ENCODE measurements at regions not wholly inside any gene's neighbourhood (a gene's known extent, or its start where the extent isn't known, plus 50 kb on each side); places are given as distances from the start of the nearest gene placed in this dataset.

- no peak for DNase-seq (ENCODE audit: low read depth)
- Histone ChIP-seq H3K36me3 (ENCODE audit: control insufficient read depth, insufficient read depth, low read length) (no peaks in the 10 kb centered on the region), H3K27me3 (ENCODE audit: control insufficient read depth, insufficient read depth, low read length) (no peaks in the 10 kb centered on the region), H3K4me3 (ENCODE audit: low read depth, low read length) (no peak overlapping the region)
- peak; percentile 55 for FAIRE-seq
- TF ChIP-seq, protein P1, sequence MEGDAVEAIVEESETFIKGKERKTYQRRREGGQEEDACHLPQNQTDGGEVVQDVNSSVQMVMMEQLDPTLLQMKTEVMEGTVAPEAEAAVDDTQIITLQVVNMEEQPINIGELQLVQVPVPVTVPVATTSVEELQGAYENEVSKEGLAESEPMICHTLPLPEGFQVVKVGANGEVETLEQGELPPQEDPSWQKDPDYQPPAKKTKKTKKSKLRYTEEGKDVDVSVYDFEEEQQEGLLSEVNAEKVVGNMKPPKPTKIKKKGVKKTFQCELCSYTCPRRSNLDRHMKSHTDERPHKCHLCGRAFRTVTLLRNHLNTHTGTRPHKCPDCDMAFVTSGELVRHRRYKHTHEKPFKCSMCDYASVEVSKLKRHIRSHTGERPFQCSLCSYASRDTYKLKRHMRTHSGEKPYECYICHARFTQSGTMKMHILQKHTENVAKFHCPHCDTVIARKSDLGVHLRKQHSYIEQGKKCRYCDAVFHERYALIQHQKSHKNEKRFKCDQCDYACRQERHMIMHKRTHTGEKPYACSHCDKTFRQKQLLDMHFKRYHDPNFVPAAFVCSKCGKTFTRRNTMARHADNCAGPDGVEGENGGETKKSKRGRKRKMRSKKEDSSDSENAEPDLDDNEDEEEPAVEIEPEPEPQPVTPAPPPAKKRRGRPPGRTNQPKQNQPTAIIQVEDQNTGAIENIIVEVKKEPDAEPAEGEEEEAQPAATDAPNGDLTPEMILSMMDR (IDR thresholded peaks at IDR 0.05; ENCODE audit: insufficient read depth, low read length, severe bottlenecking): no peak
Measured at GRCh38 chr9:1202512-1203280, 152.5 kb downstream of the DMRT2 start.

GRCh38 chr9:1207686-1208085, 157.5 kb downstream of the DMRT2 start:
- TF ChIP-seq, protein P1 (IDR thresholded peaks at IDR 0.05; ENCODE audit: insufficient read depth, low read length, severe bottlenecking): no peak
- Histone ChIP-seq H3K27me3 (ENCODE audit: control insufficient read depth, insufficient read depth, low read length) (no peaks in the 10 kb centered on the region), H3K36me3 (ENCODE audit: control insufficient read depth, insufficient read depth, low read length) (no peaks in the 10 kb centered on the region), H3K4me3 (ENCODE audit: low read depth, low read length) (no peak overlapping the region)
- FAIRE-seq (no peak), DNase-seq (ENCODE audit: low read depth) (no peak)

DNA sequence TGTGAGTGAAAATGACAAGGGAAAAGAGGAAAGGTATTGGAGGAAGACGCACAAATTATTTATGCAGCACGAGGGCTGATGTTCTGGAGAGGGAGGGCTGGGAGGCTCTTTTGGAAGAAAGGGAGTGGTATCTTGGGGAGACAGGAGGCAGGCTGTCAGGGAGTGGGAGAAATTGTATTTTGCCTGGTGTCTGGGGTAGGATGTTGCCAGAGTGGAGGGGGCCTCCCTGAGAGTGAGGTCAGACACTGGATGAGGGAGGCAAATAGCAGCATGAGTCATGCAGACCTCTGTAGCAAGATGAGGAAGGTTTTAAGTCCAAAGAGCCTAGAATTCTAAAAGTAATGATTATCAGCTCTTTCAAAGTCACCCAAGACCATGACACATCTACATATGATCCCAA, 158.0 kb downstream of the DMRT2 start:
- DNase-seq (ENCODE audit: low read depth) (peak; percentile 27), FAIRE-seq (no peak)
- TF ChIP-seq, protein P1 (IDR thresholded peaks at IDR 0.05; ENCODE audit: insufficient read depth, low read length, severe bottlenecking): no peak
- H3K27me3 ChIP-seq (ENCODE audit: control insufficient read depth, insufficient read depth, low read length): no peaks in the 10 kb centered on the region
- no peaks in the 10 kb centered on the region for H3K36me3 ChIP-seq (ENCODE audit: control insufficient read depth, insufficient read depth, low read length)
- no peak overlapping the region for H3K4me3 ChIP-seq (ENCODE audit: low read depth, low read length)

DNA sequence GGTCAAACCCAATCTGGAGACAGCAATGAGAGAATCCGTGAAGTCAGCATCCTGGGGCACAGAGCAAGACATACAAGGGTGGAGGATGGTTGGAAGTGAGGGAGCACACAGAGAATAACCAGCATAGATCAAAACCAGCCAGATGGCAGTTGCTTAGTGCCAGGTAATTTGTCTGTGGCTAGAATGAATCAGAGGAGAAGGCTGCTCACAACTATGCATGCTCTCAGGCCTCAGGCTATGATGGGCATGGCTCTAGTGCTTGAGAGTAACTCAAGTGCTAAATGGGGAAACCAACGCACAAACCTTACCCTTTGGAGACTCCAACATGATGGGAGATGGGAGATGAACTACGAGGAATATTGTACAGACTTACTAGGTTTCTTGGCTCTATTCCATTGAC, 160.8 kb downstream of the DMRT2 start:
- H3K27me3 ChIP-seq (ENCODE audit: control insufficient read depth, insufficient read depth, low read length): no peaks in the 10 kb centered on the region
- DNase-seq (ENCODE audit: low read depth) (peak; percentile 69), FAIRE-seq (no peak)
- TF ChIP-seq, protein P1 (IDR thresholded peaks at IDR 0.05; ENCODE audit: insufficient read depth, low read length, severe bottlenecking): no peak
- H3K4me3 ChIP-seq (ENCODE audit: low read depth, low read length): no peak overlapping the region
- H3K36me3 ChIP-seq (ENCODE audit: control insufficient read depth, insufficient read depth, low read length): no peaks in the 10 kb centered on the region

GRCh38 chr9:1216532-1216931, 166.4 kb downstream of the DMRT2 start:
- TF ChIP-seq, protein P1 (IDR thresholded peaks at IDR 0.05; ENCODE audit: insufficient read depth, low read length, severe bottlenecking): no peak
- no peaks in the 10 kb centered on the region for H3K36me3 ChIP-seq (ENCODE audit: control insufficient read depth, insufficient read depth, low read length)
- DNase-seq (ENCODE audit: low read depth): peak; percentile 86
- no peak for FAIRE-seq
- no peak overlapping the region for H3K4me3 ChIP-seq (ENCODE audit: low read depth, low read length)
- no peaks in the 10 kb centered on the region for H3K27me3 ChIP-seq (ENCODE audit: control insufficient read depth, insufficient read depth, low read length)

DNA sequence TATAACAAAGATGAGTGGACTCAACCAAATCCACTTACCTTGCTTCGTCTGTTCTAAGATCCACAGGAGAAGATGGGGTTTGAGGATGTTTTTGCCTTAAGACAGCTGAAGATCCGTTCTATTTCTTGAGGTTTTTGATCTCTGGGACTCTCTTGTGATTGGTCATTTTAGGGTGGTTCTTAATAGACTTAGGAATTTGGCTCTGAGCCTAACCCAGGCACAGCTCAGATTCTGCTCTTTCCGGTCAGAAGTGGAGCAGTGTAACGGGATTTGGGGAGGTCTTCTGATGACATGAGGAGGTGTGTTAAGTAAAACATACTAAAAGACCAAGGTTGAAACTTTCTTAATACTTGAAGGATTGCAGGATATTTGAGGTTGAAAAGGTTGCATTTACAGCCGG, 166.9 kb downstream of the DMRT2 start:
- TF ChIP-seq, protein P1 (IDR thresholded peaks at IDR 0.05; ENCODE audit: insufficient read depth, low read length, severe bottlenecking): no peak
- H3K36me3 ChIP-seq (ENCODE audit: control insufficient read depth, insufficient read depth, low read length): no peaks in the 10 kb centered on the region
- peak; percentile 37 for DNase-seq (ENCODE audit: low read depth)
- H3K27me3 ChIP-seq (ENCODE audit: control insufficient read depth, insufficient read depth, low read length): no peaks in the 10 kb centered on the region
- H3K4me3 ChIP-seq (ENCODE audit: low read depth, low read length): no peak overlapping the region
- FAIRE-seq: no peak
